ENCODE measurements at regions not wholly inside any gene's neighbourhood (a gene's known extent, or its start where the extent isn't known, plus 50 kb on each side); places are given as distances from the start of the nearest gene placed in this dataset.

DNA sequence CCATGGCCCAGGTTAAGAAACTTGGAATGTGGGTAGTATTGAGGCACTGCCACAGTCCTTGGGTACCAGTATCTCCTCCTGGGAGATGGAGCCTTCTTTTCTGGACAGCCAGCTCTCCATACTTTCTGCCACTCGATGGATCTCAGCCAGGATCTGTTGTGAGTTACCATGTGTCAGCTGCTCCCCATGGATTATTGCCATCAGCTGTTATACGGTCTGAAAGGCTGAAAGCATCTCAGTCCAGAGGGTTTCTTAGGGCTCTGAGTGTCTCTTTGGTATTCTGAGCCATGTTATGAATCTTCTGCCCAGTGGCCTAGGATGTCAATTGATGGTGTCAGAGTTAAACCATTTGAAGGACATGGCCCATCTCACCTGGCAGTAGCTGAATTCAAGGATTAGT lies 197.5 kb downstream of the C7orf25 start:
- CTCF ChIA-PET, result no interaction called here
- TF ChIP-seq, protein P1, sequence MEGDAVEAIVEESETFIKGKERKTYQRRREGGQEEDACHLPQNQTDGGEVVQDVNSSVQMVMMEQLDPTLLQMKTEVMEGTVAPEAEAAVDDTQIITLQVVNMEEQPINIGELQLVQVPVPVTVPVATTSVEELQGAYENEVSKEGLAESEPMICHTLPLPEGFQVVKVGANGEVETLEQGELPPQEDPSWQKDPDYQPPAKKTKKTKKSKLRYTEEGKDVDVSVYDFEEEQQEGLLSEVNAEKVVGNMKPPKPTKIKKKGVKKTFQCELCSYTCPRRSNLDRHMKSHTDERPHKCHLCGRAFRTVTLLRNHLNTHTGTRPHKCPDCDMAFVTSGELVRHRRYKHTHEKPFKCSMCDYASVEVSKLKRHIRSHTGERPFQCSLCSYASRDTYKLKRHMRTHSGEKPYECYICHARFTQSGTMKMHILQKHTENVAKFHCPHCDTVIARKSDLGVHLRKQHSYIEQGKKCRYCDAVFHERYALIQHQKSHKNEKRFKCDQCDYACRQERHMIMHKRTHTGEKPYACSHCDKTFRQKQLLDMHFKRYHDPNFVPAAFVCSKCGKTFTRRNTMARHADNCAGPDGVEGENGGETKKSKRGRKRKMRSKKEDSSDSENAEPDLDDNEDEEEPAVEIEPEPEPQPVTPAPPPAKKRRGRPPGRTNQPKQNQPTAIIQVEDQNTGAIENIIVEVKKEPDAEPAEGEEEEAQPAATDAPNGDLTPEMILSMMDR (IDR thresholded peaks at IDR 0.05; ENCODE audit: insufficient read depth, low read length, missing control alignments), result no peak
- DNase-seq (ENCODE audit: low read depth, low spot score), result no peak
- POLR2A ChIA-PET, result no interaction called here
- H3K4me3 ChIP-seq (ENCODE audit: low read depth, low read length), result no peak overlapping the region

DNA sequence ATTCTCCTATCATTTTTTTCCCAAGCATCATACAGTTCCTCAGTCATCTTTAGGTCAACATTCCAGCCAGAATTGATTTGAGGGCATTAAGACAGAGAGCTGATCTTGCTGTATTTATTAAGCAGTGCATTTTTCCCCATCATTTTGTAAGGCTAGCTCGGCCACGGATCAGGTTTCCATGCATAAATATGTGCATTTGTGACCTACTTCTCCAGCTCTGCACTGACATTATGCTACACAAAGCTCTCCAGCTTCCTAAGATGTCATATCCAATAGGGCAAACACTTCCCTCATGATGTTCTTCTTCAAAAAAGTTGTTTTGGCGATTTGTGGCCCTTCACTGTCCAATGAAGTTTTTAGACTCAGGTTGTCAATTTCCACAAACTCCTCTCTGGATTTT lies 202.6 kb downstream of the C7orf25 start:
- ChIA-PET CTCF (no interaction called here), POLR2A (interaction anchor here (0.7 kb wide), 1 partner anchor 471 kb away, joined by 3 read pairs; no protein-coding TSS in a partner anchor)
- H3K4me3 ChIP-seq (ENCODE audit: low read depth, low read length), result no peak overlapping the region
- TF ChIP-seq, protein P1 (IDR thresholded peaks at IDR 0.05; ENCODE audit: insufficient read depth, low read length, missing control alignments), result no peak
- no peak for DNase-seq (ENCODE audit: low read depth, low spot score)

DNA sequence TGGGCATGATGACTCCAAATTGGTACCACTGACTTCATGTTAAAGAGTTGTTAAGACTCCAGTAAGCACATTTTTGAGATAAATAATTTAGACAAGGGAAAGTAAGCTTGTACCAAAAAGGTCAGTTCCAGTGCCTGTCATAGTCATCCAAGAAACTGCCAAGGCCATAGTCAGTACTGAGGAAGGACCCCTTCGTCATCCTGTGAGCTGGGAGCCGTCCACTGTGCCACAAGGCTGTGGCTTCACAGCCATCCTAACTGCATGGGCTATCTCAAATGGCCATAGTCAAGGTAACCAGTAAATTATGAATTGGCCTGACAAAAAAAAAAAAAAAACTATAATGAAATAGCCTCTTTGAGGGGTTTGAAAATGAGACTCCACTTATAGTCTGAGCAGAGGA lies 207.2 kb downstream of the C7orf25 start:
- POLR2A ChIA-PET, result interaction anchor here (0.6 kb wide), 1 partner anchor 13 kb away, joined by 3 read pairs; no protein-coding TSS in a partner anchor
- TF ChIP-seq, protein P1 (IDR thresholded peaks at IDR 0.05; ENCODE audit: insufficient read depth, low read length, missing control alignments), result no peak
- DNase-seq (ENCODE audit: low read depth, low spot score), result no peak
- CTCF ChIA-PET, result no interaction called here
- no peak overlapping the region for H3K4me3 ChIP-seq (ENCODE audit: low read depth, low read length)

DNA sequence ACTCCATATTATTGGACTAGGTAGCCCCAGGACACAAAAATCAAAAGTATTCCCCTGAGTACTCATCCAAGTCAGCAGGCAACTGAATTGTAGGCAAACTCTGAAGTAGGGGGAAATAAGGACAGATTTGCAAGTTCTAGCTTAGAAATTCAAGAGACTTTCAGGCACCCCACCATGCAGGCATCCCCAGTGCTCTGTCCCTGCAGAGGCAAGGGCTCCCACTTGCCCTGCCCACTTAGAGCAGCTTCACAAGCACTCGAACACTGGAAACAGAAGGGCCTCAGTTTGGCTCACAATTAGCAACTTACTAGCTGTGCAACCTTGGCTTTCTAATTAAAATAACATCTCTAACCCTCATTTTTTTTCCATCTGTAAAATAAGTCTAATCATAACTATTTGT lies 209.2 kb downstream of the C7orf25 start:
- DNase-seq (ENCODE audit: low read depth, low spot score), result no peak
- ChIA-PET CTCF (interaction anchor here (0.7 to 2.8 kb wide), 4 partner anchors 10 to 725 kb away, joined by 3 to 10 read pairs (median 6); no protein-coding TSS in a partner anchor), POLR2A (no interaction called here)
- H3K4me3 ChIP-seq (ENCODE audit: low read depth, low read length), result no peak overlapping the region
- TF ChIP-seq, protein P1 (IDR thresholded peaks at IDR 0.05; ENCODE audit: insufficient read depth, low read length, missing control alignments), result no peak

DNA sequence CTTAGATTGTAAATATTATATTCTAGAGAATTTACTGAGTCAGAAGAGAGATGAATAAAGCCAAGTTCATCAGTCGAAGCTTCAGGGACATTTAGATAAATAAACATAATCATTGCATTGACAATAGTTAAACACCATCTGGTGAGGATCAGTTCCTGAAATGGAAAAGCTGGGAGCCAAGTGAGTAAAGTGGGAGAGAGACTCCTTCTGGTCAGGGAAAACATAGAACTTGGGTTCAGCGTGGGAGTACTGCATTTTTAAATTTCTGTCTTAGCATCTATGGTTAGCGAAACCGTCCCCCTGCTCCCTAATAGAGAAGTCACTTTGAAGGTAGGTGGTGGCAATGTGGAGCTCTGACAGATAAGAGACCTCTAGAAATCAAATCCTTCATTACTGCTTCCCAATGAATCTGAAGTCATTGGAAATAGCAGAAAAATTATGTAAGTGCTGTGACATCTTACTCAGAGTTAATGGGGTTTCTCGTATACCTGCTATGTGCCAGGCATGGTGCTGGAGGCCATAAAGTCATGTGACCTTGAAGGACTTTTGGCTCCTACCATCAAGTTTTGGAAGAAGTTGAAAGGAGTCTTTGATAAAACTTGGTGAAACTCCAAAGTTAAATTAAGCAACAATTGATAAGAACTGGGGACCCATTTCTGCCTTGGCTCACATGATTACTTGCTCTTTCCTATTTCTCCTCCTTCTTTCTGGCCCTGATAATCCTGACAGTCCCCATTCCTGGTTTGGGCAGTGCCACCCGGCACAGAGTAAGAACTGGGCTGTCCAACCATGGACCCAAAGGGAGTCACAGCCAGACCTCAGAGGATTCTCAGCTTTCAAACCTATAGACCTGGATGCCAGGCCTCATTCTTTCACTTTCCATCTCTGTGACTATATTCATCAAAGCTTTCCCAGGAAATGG lies 211.2 kb downstream of the C7orf25 start:
- CTCF ChIA-PET, result interaction anchor here (1.2 to 2.8 kb wide), 3 partner anchors 8 to 721 kb away, joined by 7 to 10 read pairs (median 8); no protein-coding TSS in a partner anchor

More for the DNA sequence above, 211.2 kb downstream of the C7orf25 start:
- no peak overlapping the region for H3K4me3 ChIP-seq (ENCODE audit: low read depth, low read length)
- DNase-seq (ENCODE audit: low read depth, low spot score), result no peak
- TF ChIP-seq, protein P1 (IDR thresholded peaks at IDR 0.05; ENCODE audit: insufficient read depth, low read length, missing control alignments), result no peak
- POLR2A ChIA-PET, result no interaction called here
